Occipital lobe (tissue), 1 donor: ENCODE measurements at regions not wholly inside any gene's neighbourhood (a gene's known extent, or its start where the extent isn't known, plus 50 kb on each side); places are given as distances from the start of the nearest gene placed in this dataset.
"Not testable (repeated sequence)": the region's sequence is repeated elsewhere in the genome, so short reads cannot be mapped to it uniquely, and the experiment has no call there.

Experiments used
- DNase-seq: peaks from one replicate; lab custom pipeline; 2025; lab: John Stamatoyannopoulos, UW

DNA sequence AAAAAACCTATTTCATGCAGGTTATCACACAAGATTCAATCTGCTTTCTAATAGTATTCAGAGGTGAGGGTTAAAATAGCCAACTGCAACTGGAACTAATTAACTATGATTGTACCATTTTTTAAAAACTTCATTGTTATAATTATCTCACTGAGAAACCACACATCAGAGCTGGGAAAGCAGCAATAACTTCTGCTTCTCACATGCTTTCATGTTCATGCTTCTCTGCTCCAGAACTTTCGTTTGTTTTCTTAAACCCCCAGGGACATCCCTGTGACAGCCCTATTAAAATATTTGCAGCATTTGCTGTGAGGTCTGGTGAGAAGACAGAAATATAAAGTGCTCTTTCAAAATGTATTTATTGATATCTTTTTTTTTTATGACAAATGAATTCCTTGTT lies 389.0 kb upstream of the SORCS1 start:
- DNase-seq: no peak

- no peak for DNase-seq
Observed at GRCh38 chr10:107552963-107553362, 388.5 kb upstream of the SORCS1 start.

GRCh38 chr10:107548301-107548700 lies 383.8 kb upstream of the SORCS1 start:
- peak; percentile 50 for DNase-seq

- no peak for DNase-seq
Observed at GRCh38 chr10:107546986-107547385, 382.5 kb upstream of the SORCS1 start.

DNA sequence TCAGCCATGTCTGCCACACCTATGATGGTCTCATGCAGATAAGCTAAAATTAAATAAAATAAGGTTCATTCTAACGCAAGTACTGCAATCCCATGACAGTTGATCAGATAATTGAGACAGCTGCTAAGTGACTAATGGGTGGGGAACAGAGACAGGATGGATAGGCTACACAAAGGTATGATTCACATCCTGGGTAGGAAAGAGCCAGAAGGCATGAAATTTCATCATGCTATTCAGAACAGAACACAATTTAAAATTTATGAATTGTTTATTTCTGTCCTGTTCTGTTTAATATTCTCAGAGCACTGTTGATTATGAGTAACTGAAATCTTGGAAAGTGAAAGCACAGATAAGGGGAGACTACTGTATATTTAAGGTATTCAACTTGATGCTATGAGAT lies 381.8 kb upstream of the SORCS1 start:
- no peak for DNase-seq

GRCh38 chr10:107545717-107546116 lies 381.2 kb upstream of the SORCS1 start:
- no peak for DNase-seq

DNA sequence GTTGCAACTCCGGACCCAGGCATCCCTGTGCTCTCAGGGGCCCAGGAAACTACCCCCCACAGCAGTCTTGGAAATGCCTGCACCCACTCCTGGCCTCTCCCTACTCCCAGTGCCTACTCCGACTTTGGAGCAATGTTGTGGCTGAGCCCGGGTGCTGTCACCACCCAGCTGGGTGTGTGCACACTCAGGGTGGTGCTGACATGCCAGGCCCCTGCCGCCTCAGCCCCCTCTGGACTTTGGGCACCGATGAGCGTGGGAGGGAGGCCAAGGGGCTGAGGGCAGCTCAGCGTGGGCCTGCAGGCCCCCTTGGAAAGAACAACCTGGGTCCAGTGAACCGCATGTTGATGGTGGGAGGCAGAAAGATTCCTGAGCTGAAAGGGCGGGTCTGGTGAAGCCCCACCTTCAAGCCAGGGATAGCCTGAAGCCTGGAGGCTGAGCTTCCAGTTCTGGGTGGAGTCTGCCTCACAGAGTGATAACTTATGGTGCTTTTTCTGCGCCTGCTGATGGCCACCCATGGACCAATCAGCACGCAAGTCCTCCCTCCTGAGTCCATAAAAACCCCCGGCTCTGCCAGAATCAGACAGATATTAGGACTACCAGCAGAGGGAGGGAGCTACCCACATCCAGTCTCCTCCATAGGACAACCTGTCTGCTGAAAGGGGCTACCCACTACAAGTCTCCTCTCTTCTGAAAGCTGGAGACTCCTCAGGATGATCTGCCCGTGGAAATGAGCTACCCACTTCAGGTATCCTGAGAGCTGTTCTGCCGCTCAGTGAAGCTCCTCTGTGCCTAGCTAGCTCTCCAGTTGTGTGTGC lies 380.4 kb upstream of the SORCS1 start:
- no peak for DNase-seq

GRCh38 chr10:107542607-107543006 lies 378.1 kb upstream of the SORCS1 start:
- no peak for DNase-seq

GRCh38 chr10:107542016-107542415 lies 377.5 kb upstream of the SORCS1 start:
- DNase-seq: no peak

- no peak for DNase-seq
Observed at GRCh38 chr10:107540981-107541380, 376.5 kb upstream of the SORCS1 start.

DNA sequence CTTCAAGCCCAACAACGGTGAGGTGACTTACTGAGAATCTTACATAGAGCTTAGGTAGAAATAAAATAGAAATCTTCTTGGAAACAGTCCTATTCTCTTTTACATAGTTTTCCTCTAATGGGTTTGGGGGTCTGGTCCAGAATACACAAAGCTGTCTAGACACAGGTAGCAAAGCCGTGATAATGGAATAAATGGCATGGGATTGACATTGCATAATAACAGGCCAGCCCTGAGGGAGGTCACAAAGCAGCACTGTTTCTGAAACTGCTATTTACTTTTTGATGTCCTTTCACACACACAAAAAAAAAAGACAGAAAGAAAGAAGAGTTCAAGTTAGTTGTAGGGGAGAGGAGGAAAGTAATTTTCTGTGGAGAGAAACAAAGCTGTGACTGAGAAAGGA lies 364.8 kb upstream of the SORCS1 start:
- no peak for DNase-seq

GRCh38 chr10:107520348-107520747 lies 355.8 kb upstream of the SORCS1 start:
- DNase-seq: no peak

DNA sequence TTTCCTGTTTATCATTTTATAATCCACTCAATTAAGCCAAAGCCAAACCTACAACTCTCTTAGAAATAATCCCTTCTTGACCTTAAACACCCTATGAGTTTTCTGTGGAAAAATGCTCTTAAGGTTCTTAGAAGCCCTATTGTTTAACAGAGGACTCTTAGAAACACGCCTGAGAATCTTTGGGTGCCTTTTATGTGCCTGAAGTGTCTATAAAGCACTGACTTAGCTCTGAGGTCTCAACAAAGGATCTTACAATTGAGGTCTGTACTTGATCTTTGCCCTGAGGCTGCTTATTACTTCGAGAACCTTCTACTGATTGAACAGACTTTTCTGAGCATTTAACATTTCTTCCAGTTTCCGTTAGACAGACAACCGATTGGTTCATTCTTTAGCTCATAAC lies 353.3 kb upstream of the SORCS1 start:
- DNase-seq: no peak

DNA sequence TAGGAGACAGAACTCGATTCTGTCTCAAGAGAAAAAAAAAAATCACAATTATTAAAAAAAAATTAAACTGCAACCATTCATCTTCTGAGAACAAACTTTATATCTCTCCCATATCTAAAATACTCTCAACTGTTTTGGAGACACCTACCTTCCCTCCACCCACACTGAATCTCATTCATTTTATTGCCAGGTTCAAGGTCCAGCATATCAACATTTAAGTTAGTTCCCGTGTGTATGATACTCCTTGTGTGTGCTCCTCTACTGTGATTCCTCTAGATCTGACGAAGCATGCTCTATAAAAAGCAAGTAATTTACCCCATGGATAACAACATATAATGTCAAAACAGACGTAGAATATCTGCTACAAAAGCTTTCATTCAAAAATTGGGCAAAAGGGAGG lies 351.8 kb upstream of the SORCS1 start:
- DNase-seq: no peak

DNA sequence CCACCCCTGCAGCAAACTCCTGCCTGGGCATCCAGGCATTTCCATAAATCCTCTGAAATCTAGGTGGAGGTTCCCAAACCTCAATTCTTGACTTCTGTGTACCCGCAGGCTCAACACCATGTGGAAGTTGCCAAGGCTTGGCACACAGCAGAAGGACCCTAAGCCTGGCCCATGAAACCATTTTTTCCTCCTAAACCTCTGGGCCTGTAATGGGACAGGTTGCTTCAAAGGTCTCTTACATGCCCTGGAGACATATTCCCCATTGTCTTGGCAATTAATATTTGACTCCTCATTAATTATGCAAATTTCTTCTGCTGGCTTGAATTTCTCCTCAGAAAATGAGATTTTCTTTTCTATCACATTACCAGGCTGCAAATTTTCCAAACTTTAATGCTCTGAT lies 339.5 kb upstream of the SORCS1 start:
- not testable (repeated sequence) for DNase-seq

- DNase-seq: no peak
Observed at GRCh38 chr10:107502229-107502985, 337.9 kb upstream of the SORCS1 start.

- DNase-seq: no peak
Observed at GRCh38 chr10:107498983-107499382, 334.5 kb upstream of the SORCS1 start.

DNA sequence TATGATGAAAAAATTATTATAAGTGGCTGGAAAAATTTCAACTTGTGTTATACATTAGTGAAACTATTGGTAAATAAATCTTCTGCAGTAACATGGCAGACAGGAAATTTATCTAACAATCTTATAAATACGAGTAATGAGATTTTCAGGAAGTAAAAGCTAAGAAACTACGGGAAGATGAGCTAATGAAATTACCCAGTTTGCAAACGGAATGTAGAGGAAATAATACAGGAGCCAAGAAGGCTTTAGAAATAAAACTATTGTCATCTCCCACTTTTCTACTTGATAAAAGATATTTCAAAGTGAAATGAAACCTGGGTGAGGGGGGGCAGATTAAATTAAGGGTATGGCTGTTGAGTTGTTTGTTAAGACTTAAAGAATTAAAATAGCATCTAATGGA lies 332.5 kb upstream of the SORCS1 start:
- no peak for DNase-seq

- no peak for DNase-seq
Observed at GRCh38 chr10:107496594-107496993, 332.1 kb upstream of the SORCS1 start.

GRCh38 chr10:107492389-107492788 lies 327.9 kb upstream of the SORCS1 start:
- DNase-seq: no peak

GRCh38 chr10:107490389-107490788 lies 325.9 kb upstream of the SORCS1 start:
- no peak for DNase-seq

GRCh38 chr10:107487284-107487683 lies 322.8 kb upstream of the SORCS1 start:
- DNase-seq: no peak

- no peak for DNase-seq
Observed at GRCh38 chr10:107485019-107485418, 320.5 kb upstream of the SORCS1 start.
